Endothelial cell (in vitro differentiated cells): ENCODE measurements at regions not wholly inside any gene's neighbourhood (a gene's known extent, or its start where the extent isn't known, plus 50 kb on each side); places are given as distances from the start of the nearest gene placed in this dataset.
A peak's percentile ranks its signal among the peaks of the same experiment; 100 is the strongest.

ENCODE experiments used
- DNase-seq: peaks from one replicate; pipeline ENCODE4 v3.0.0; 2021; ENCODE audit warnings: low spot score
- H3K27ac Mint-ChIP-seq: one replicate; pipeline ENCODE4 v1.8.0; 2021; ENCODE audit warnings: mixed read lengths, inconsistent platforms; ENCODE audit not compliant: unreplicated experiment
- H3K27me3 Mint-ChIP-seq: one replicate; pipeline ENCODE4 v1.8.0; 2021; ENCODE audit warnings: mild to moderate bottlenecking, moderate library complexity, mixed read lengths, inconsistent platforms; ENCODE audit not compliant: unreplicated experiment
- H3K36me3 Mint-ChIP-seq: one replicate; pipeline ENCODE4 v1.8.0; 2021; ENCODE audit warnings: mild to moderate bottlenecking, low read depth, mixed read lengths, inconsistent platforms; ENCODE audit not compliant: unreplicated experiment
- H3K4me1 Mint-ChIP-seq: one replicate; pipeline ENCODE4 v1.8.0; 2021; ENCODE audit warnings: mild to moderate bottlenecking, mixed read lengths, inconsistent platforms; ENCODE audit not compliant: unreplicated experiment
- H3K4me3 Mint-ChIP-seq: one replicate; pipeline ENCODE4 v1.8.0; 2021; ENCODE audit warnings: mild to moderate bottlenecking, mixed read lengths, inconsistent platforms; ENCODE audit not compliant: unreplicated experiment
- H3K9me3 Mint-ChIP-seq: one replicate; pipeline ENCODE4 v1.8.0; 2021; ENCODE audit warnings: mixed read lengths, inconsistent platforms; ENCODE audit not compliant: unreplicated experiment
- CTCF ChIP-seq: fragments of 200-600 bp; sonication (generic); IDR thresholded peaks from one replicate; pipeline ENCODE4 v1.5.0; 2021; ENCODE audit warnings: antibody characterized with exemption; ENCODE audit not compliant: unreplicated experiment

GRCh38 chr2:128420776-128421175, 102.1 kb upstream of the HS6ST1 start:
- no peak overlapping the region for H3K27ac Mint-ChIP-seq

GRCh38 chr2:128421286-128421685, 102.6 kb upstream of the HS6ST1 start:
- Mint-ChIP-seq H3K27ac (no peak overlapping the region), H3K4me1 (no peaks in the 10 kb centered on the region), H3K36me3 (peaks cover 12% of the 10 kb centered on the region), H3K9me3 (peaks cover 7% of the 10 kb centered on the region), H3K27me3 (peaks cover 4% of the 10 kb centered on the region), H3K4me3 (no peak overlapping the region)
- TF ChIP-seq CTCF: no peak
- DNase-seq: peak; percentile 0

More at GRCh38 chr2:128420776-128421175, 102.1 kb upstream of the HS6ST1 start:
- no peak overlapping the region for H3K4me3 Mint-ChIP-seq
- no peaks in the 10 kb centered on the region for H3K4me1 Mint-ChIP-seq
- H3K36me3 Mint-ChIP-seq: peaks cover 12% of the 10 kb centered on the region
- DNase-seq: no peak
- peaks cover 4% of the 10 kb centered on the region for H3K27me3 Mint-ChIP-seq
- no peak for TF ChIP-seq CTCF
- peaks cover 7% of the 10 kb centered on the region for H3K9me3 Mint-ChIP-seq

GRCh38 chr2:128421861-128422311, 103.2 kb upstream of the HS6ST1 start:
- peaks cover 4% of the 10 kb centered on the region for H3K27me3 Mint-ChIP-seq
- peaks cover 12% of the 10 kb centered on the region for H3K36me3 Mint-ChIP-seq
- H3K4me3 Mint-ChIP-seq: no peak overlapping the region
- TF ChIP-seq CTCF: no peak
- peaks cover 7% of the 10 kb centered on the region for H3K9me3 Mint-ChIP-seq
- no peaks in the 10 kb centered on the region for H3K4me1 Mint-ChIP-seq
- H3K27ac Mint-ChIP-seq: no peak overlapping the region
- peak; percentile 1 for DNase-seq

- no peak overlapping the region for H3K27ac Mint-ChIP-seq
- peaks cover 4% of the 10 kb centered on the region for H3K4me1 Mint-ChIP-seq
- no peak overlapping the region for H3K4me3 Mint-ChIP-seq
These were observed 103.9 kb upstream of the HS6ST1 start for GRCh38 chr2:128422571-128422970.

GRCh38 chr2:128423788-128424165, 105.1 kb upstream of the HS6ST1 start:
- DNase-seq: no peak
- H3K36me3 Mint-ChIP-seq: peaks cover 12% of the 10 kb centered on the region
- no peak for TF ChIP-seq CTCF
- no peak overlapping the region for H3K27ac Mint-ChIP-seq
- peaks cover 4% of the 10 kb centered on the region for H3K4me1 Mint-ChIP-seq
- peaks cover 7% of the 10 kb centered on the region for H3K9me3 Mint-ChIP-seq
- H3K4me3 Mint-ChIP-seq: no peak overlapping the region
- H3K27me3 Mint-ChIP-seq: peaks cover 4% of the 10 kb centered on the region

More at GRCh38 chr2:128422571-128422970, 103.9 kb upstream of the HS6ST1 start:
- H3K27me3 Mint-ChIP-seq: peaks cover 4% of the 10 kb centered on the region
- peaks cover 7% of the 10 kb centered on the region for H3K9me3 Mint-ChIP-seq
- DNase-seq: no peak
- peaks cover 12% of the 10 kb centered on the region for H3K36me3 Mint-ChIP-seq
- TF ChIP-seq CTCF: no peak
